GM21447 (cell line): ENCODE measurements at regions not wholly inside any gene's neighbourhood (a gene's known extent, or its start where the extent isn't known, plus 50 kb on each side); places are given as distances from the start of the nearest gene placed in this dataset.
"Not testable (repeated sequence)": the region's sequence is repeated elsewhere in the genome, so short reads cannot be mapped to it uniquely, and the experiment has no call there.

ENCODE experiments used
- ATAC-seq: cut with Tn5 transposase; IDR thresholded peaks from one replicate; pipeline ENCODE4 v1.9.1; 2021; ENCODE audit not compliant: unreplicated experiment

- ATAC-seq: no peak
These were observed 59.7 kb downstream of the TEX35 start for GRCh38 chr1:178572604-178573003.

DNA sequence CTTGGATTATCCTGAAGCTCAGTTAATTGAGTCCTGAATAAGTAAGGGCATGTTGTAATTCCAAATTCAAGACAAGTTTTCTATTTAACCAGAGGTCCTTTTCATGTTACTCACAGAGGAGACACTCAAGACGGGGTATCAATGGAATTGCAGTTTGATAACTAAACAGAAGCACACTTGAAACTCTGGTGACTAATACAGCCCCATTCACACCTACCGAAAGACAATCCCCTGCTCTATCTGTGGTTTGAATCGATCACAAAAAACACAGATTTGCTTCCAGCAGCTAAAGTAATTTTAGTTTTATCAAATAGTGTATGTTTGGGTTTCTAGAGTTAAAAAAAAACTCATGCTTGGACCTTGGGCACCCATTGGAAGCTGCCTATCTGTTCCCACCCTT, 60.4 kb downstream of the TEX35 start:
- peak; percentile 70 for ATAC-seq

DNA sequence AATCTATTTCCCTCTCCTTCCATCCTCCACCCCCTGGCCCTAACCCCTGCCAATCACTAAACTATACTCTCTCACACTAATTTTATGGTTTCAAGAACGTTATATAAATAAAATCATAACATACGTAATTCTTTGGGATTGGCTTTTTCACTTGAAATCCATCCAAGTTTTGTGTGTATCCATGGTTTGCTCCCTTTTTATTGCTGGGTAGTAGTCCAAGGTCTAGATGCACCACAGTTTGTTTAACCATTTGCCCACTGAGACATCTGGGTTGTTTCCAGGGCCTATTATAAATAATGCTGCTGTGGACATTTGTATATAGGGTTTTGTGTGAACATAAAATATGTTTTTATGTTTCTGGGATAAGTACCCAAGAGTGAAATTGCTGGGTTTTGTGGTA, 61.4 kb downstream of the TEX35 start:
- ATAC-seq: no peak

DNA sequence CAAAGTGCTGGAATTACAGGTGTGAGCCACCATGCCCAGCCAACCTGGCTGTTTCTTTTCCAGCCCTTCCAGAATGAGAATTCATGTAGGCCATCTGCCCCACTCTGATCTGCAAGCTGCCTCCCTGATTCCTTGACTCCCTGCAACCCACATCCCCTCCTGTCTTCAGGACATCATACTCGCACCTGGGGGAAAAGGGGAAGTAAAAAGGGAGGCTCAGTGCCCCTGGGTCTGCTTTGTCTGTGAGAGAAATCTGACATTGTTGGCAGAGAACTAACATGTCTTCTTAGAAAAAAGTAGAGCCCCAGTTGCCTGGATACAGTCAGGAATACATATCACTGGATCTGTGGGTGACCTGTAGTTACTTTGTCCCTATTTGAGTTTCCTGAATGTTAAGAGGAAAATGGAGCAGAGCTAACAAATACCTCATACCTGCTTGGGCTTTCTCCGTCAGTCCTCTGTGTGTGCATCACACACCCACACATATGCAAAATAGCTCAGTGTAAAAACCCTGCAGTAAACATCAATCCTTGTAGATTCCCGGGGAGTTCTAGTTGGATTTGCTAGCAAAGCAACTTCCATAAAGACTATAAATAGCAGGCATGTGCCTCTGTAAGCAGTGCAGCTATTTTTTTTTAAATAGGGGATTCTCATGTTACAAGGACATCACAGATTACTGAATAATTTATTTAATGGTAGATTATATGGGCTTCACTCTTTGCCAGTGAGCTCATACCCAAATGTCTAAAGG, 62.9 kb downstream of the TEX35 start:
- ATAC-seq: no peak

DNA sequence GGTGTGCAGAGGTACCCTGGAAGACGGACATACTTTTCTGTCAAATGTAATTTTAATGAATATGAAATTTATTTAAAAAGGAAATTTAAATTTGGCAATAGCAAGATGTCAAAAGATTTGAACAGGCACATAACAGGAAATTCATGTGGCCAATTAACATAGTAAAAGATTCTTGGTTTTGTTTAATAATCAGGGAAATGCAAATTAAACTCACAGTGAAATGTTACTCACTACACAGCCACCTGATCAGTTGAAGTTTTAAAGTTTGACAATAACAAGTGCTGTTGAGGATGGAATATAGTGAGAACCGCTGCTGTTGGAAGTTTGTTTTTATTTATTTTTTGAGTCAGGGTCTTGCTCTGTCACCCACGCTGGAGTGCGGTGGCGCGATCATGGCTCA, 63.9 kb downstream of the TEX35 start:
- no peak for ATAC-seq

GRCh38 chr1:178577882-178578281, 65.0 kb downstream of the TEX35 start:
- ATAC-seq: no peak

DNA sequence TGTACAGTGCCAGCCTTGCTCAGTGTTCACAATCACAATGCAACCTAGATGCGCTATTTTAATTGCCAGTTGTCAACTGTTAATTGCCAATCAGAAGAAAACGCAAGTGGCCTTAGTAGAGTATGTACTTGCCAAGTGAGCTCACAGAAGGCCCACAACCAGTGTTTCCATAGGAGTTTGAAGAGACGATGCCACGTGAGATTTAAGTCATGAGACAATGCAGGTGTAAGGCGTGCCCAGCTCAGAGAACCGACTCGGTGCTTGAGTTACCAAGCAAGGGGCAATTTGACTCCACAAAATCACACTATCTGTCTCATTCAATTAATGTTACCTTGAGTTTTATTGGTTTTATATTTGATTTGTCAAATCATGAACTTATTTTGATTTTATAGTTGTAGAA, 65.6 kb downstream of the TEX35 start:
- no peak for ATAC-seq

DNA sequence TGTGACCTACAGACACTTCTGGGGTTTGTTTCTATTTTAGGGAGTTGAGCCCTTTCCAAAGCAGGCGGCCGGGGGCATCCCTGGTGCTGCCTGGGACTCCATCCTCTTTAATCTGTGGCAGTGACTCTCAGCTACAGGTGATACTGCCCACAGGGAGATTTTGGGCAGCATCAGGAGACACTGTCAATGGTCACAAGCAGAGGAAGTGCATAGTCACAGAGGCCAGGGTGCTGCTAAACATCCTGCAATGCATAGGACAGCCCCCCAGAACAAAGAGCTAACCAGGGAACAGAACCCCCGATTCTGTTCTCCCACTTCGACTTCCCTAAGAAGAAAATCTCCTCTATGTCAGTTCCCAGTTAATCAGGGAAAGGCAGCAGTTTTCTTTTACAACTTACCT, 66.2 kb downstream of the TEX35 start:
- ATAC-seq: no peak

DNA sequence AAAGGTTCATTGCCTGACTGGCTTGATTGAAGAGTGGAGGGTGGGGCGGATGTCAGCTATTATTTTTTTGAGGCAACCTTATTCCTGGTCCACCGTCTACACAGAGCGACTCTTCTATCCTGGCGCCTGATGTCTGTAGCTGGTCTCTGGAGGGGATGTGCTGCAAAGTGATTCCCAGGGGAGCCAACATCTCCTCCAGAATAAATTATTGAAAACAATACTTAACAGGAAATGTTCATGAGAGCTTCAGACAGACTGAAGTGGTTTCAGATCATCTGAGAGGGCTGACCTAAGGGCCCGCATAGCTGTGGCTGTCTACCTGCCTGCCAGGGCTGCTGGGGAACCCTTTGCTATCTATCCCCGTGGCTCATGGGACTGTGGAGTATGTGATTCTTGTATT, 66.7 kb downstream of the TEX35 start:
- ATAC-seq: peak; percentile 47

DNA sequence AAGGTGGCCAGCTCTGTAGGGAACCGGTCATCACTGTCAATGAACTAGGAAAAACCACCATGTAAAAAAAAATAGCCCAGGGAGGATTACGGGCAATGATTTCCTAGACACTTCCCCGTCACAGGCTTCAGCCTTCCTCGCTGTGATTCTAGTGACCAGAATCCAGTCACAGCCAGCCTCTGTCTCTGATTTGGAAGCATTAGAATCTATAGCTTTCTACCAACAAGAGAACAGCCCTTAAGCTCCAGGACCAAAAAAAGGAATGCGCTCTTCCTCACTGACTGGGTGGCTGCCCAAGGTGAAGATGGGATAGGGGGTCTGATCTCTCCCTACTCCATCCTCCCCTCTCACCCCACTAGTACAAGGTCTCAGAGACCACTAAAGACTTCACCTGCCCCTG, 67.2 kb downstream of the TEX35 start:
- no peak for ATAC-seq

DNA sequence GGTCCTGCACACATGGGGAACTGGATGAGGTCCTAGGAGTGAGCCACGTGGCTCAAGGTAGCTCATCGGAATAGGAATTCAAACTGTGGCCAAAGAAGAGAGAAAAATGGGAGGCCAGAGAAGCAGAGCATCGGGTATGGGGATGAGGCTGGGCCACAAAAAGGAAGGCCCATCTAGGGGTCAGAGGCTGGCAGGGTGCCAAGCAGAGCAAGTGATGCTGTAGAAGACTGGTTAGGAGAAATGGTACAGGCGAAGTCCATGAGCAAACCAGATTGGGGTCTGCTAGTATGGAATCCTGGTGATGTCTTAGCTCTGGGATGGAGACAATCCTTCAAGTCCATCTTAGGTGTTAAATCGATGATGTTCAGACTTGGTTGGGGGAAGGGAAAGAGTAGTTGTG, 68.0 kb downstream of the TEX35 start:
- no peak for ATAC-seq

GRCh38 chr1:178581351-178582303, 68.7 kb downstream of the TEX35 start:
- peak; percentile 78 for ATAC-seq

- ATAC-seq: no peak
These were observed 74.2 kb downstream of the TEX35 start for GRCh38 chr1:178587096-178587495.

- no peak for ATAC-seq
These were observed 75.1 kb downstream of the TEX35 start for GRCh38 chr1:178587975-178588374.

DNA sequence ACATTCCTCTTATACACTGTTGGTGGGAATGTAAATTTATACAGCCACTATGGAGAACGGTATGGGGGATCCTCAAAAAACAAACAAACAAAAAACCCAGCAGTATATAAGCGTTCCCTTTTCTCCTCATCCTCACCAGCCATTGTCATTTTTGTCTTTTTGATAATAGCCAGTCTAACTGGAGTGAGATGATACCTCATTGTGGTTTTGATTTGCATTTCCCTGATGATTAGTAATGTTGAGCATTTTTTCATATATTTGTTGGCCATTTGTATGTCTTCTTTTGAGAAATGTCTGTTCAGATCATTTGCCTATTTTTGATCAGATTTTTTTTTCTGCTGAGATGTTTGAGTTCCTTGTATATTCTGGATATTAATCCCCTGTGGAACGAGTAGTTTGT, 76.1 kb downstream of the TEX35 start:
- ATAC-seq: not testable (repeated sequence)

DNA sequence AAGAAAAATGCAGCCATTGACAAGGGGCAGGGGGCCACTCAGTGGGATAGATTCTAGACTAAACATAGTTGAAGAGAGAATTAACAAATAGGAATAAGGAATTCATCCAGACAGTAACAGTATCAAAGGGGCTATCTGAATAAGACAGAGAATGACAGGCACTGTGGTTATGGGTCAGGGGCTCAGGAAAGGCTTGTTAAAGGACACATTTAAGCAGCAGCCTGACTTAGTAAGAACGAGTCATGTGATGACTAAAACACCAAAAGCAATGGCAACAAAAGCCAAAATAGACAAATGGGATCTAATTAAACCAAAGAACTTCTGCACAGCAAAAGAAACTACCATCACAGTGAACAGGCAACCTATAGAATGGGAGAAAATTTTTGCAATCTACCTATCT, 78.9 kb downstream of the TEX35 start:
- ATAC-seq: not testable (repeated sequence)

DNA sequence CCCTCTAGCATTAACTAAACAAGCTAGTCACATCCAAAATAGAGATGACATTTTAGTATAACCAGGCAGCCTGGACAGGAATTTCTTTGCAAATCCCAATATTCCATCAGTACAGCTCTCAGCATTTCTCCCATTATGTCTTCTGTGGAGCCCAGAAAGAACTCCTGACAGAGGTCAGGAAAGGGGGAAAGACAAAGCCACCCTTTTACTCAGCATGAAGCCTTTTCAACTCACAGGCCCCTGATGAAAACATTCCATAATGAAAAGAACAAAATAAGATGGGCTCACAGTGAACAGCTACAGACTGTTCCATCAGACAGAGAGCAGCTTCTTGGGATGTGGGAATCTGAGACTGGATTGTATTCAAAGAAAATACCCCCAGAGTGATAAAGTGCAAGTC, 80.6 kb downstream of the TEX35 start:
- no peak for ATAC-seq

GRCh38 chr1:178594133-178594532, 81.2 kb downstream of the TEX35 start:
- no peak for ATAC-seq

DNA sequence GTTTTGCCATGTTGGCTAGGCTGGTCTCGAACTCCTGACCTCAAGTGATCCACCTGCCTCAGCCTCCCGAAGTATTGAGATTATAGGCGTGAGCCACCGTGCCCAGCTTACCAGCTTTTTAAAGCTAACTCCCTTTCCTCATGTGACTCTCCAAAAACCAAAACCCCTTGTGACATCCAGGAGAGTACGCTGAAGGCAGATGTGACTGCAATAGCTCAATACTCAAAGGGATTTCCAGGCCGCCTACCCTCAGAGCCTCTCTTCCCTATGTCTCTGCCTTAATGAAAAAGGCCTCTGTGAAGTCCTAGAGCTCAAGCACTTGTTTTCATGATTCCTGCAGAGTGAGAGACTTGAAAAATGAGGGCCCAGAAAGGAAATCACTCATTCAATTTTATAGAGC, 82.6 kb downstream of the TEX35 start:
- no peak for ATAC-seq

GRCh38 chr1:178599087-178599486, 86.2 kb downstream of the TEX35 start:
- no peak for ATAC-seq

GRCh38 chr1:178599745-178600144, 86.8 kb downstream of the TEX35 start:
- ATAC-seq: peak; percentile 94

DNA sequence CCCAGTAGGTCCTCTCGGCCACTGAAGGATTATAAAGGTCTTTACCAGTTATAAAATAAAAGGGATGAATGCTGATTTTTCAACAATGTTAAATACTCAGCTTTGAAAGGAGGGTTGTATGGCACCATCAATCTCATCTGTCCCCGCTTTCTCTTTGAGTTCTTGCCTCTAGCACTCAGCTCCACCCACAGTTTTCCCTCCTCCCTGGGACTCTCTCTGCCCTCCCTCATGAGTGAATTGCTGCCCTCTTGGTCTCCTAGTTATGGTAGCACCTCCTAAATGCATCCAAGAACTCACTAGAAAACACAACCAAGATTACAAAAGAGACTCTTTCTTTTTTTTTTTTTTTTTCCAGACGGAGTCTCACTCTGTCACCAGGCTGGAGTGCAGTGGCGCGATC, 91.0 kb downstream of the TEX35 start:
- ATAC-seq: no peak
